GM12891 (cell line): ENCODE measurements at regions not wholly inside any gene's neighbourhood (a gene's known extent, or its start where the extent isn't known, plus 50 kb on each side); places are given as distances from the start of the nearest gene placed in this dataset.

Source experiments
- DNase-seq: peaks from one replicate; pipeline ENCODE4 v3.0.0; 2011; ENCODE audit warnings: low spot score; ENCODE audit not compliant: insufficient read length
- FAIRE-seq: peaks from 2 replicates; lab custom pipeline; 2011; peaks lifted over from hg19 to GRCh38; lab: Jason Lieb, UNC
- PAX5 ChIP-seq: IDR thresholded peaks from 2 replicates; pipeline ENCODE4 v1.6.1; 2011; ENCODE audit warnings: low read length, moderate library complexity, mild to moderate bottlenecking; ENCODE audit not compliant: insufficient read depth, severe bottlenecking
- POLR2A ChIP-seq: IDR thresholded peaks from 2 replicates; pipeline ENCODE4 v1.6.1; 2011; ENCODE audit warnings: low read depth, low read length, control low read depth
- POLR2AphosphoS5 ChIP-seq: IDR thresholded peaks from 2 replicates; pipeline ENCODE4 v1.6.1; 2011; ENCODE audit warnings: low read depth, low read length, control low read depth
- POU2F2 ChIP-seq: IDR thresholded peaks from 2 replicates; pipeline ENCODE4 v1.6.1; 2011; ENCODE audit warnings: low read depth, mild to moderate bottlenecking, control low read depth, low read length, moderate library complexity
- SPI1 ChIP-seq: IDR thresholded peaks from 2 replicates; pipeline ENCODE4 v1.6.1; 2011; ENCODE audit warnings: low read depth, low read length, control low read depth
- TAF1 ChIP-seq: IDR thresholded peaks from 2 replicates; pipeline ENCODE4 v1.6.1; 2011; ENCODE audit warnings: low read depth, low read length, control low read depth

- TF ChIP-seq PAX5 (no peak), POLR2A (no peak), SPI1 (no peak), POLR2AphosphoS5 (no peak), POU2F2 (no peak), TAF1 (no peak)
- no peak for FAIRE-seq
- DNase-seq = no peak
These were observed 504.9 kb downstream of the FGF9 start for GRCh38 chr13:22175815-22176214.

GRCh38 chr13:22176968-22177520, 506.2 kb downstream of the FGF9 start:
- TF ChIP-seq SPI1 = no peak
- TF ChIP-seq POLR2A = no peak
- no peak for TF ChIP-seq PAX5
- no peak for TF ChIP-seq TAF1
- no peak for TF ChIP-seq POU2F2
- TF ChIP-seq POLR2AphosphoS5 = no peak
- FAIRE-seq (no peak), DNase-seq (no peak)

- FAIRE-seq (no peak), DNase-seq (no peak)
- no peak for TF ChIP-seq SPI1
- TF ChIP-seq POLR2A = no peak
- no peak for TF ChIP-seq TAF1
- no peak for TF ChIP-seq PAX5
These were observed 508.0 kb downstream of the FGF9 start for GRCh38 chr13:22178878-22179277.

- no peak for DNase-seq
- no peak for FAIRE-seq
- TF ChIP-seq PAX5 = no peak
- TF ChIP-seq TAF1 = no peak
- no peak for TF ChIP-seq SPI1
- TF ChIP-seq POU2F2 = no peak
- TF ChIP-seq POLR2A = no peak
- no peak for TF ChIP-seq POLR2AphosphoS5
These were observed 516.5 kb downstream of the FGF9 start for GRCh38 chr13:22187329-22187728.

GRCh38 chr13:22189176-22190048, 518.5 kb downstream of the FGF9 start:
- no peak for TF ChIP-seq PAX5
- no peak for TF ChIP-seq POU2F2
- no peak for TF ChIP-seq POLR2AphosphoS5
- TF ChIP-seq POLR2A = no peak
- no peak for TF ChIP-seq SPI1
- TF ChIP-seq TAF1 = no peak
- no peak for DNase-seq
- FAIRE-seq = no peak

GRCh38 chr13:22193070-22193469, 522.2 kb downstream of the FGF9 start:
- no peak for FAIRE-seq
- TF ChIP-seq PAX5 (no peak), POLR2A (no peak), SPI1 (no peak), POLR2AphosphoS5 (no peak), POU2F2 (no peak)
- no peak for DNase-seq

GRCh38 chr13:22194106-22194805, 523.4 kb downstream of the FGF9 start:
- TF ChIP-seq POU2F2 (no peak), SPI1 (no peak), PAX5 (no peak), POLR2A (no peak), POLR2AphosphoS5 (no peak), TAF1 (no peak)
- FAIRE-seq (no peak), DNase-seq (no peak)

GRCh38 chr13:22195726-22196125, 524.9 kb downstream of the FGF9 start:
- DNase-seq (no peak), FAIRE-seq (no peak)
- no peak for TF ChIP-seq POLR2A
- no peak for TF ChIP-seq SPI1
- TF ChIP-seq POU2F2 = no peak
- no peak for TF ChIP-seq TAF1
- no peak for TF ChIP-seq POLR2AphosphoS5
- TF ChIP-seq PAX5 = no peak

- TF ChIP-seq TAF1 (no peak), POLR2AphosphoS5 (no peak), SPI1 (no peak), POU2F2 (no peak), PAX5 (no peak), POLR2A (no peak)
- no peak for DNase-seq
- no peak for FAIRE-seq
These were observed 525.9 kb downstream of the FGF9 start for GRCh38 chr13:22196777-22197176.
